ENCODE measurements at regions not wholly inside any gene's neighbourhood (a gene's known extent, or its start where the extent isn't known, plus 50 kb on each side); places are given as distances from the start of the nearest gene placed in this dataset.

GRCh38 chr16:54465063-54465462 is 178.5 kb upstream of the IRX3 start:
- DNase-seq (ENCODE audit: low read depth, low spot score): no peak
- no peak for TF ChIP-seq SUZ12 (IDR thresholded peaks at IDR 0.05; ENCODE audit: extremely low read depth, insufficient read depth, insufficient read length)
- no peak for TF ChIP-seq YY1 (IDR thresholded peaks at IDR 0.05; ENCODE audit: insufficient read depth, insufficient read length)
- TF ChIP-seq ZNF274 (IDR thresholded peaks at IDR 0.05; ENCODE audit: low read depth, low read length): no peak

GRCh38 chr16:54462771-54463170 is 176.2 kb upstream of the IRX3 start:
- Histone ChIP-seq H3K36me3 (ENCODE audit: insufficient read depth, insufficient read length, low read length) (no peaks in the 10 kb centered on the region), H3K27me3 (ENCODE audit: insufficient read depth, insufficient read length) (no peaks in the 10 kb centered on the region), H3K4me3 (ENCODE audit: insufficient read length, low read depth) (no peak overlapping the region), H3K9me3 (ENCODE audit: insufficient read depth, low read length) (peaks cover 13% of the 10 kb centered on the region), H3K9ac (ENCODE audit: insufficient read length, low read depth) (no peak overlapping the region), H3K4me1 (ENCODE audit: insufficient read depth, insufficient read length) (peaks cover 6% of the 10 kb centered on the region)
- TF ChIP-seq YY1 (IDR thresholded peaks at IDR 0.05; ENCODE audit: insufficient read depth, insufficient read length) (no peak), SUZ12 (IDR thresholded peaks at IDR 0.05; ENCODE audit: extremely low read depth, insufficient read depth, insufficient read length) (no peak), ZNF274 (IDR thresholded peaks at IDR 0.05; ENCODE audit: low read depth, low read length) (no peak)
- DNase-seq (ENCODE audit: low read depth, low spot score): no peak

More at GRCh38 chr16:54465063-54465462, 178.5 kb upstream of the IRX3 start:
- peaks cover 13% of the 10 kb centered on the region for H3K9me3 ChIP-seq (ENCODE audit: insufficient read depth, low read length)
- H3K4me1 ChIP-seq (ENCODE audit: insufficient read depth, insufficient read length): peaks cover 6% of the 10 kb centered on the region
- H3K27me3 ChIP-seq (ENCODE audit: insufficient read depth, insufficient read length): no peaks in the 10 kb centered on the region
- no peak overlapping the region for H3K9ac ChIP-seq (ENCODE audit: insufficient read length, low read depth)
- H3K36me3 ChIP-seq (ENCODE audit: insufficient read depth, insufficient read length, low read length): no peaks in the 10 kb centered on the region
- no peak overlapping the region for H3K4me3 ChIP-seq (ENCODE audit: insufficient read length, low read depth)

DNA sequence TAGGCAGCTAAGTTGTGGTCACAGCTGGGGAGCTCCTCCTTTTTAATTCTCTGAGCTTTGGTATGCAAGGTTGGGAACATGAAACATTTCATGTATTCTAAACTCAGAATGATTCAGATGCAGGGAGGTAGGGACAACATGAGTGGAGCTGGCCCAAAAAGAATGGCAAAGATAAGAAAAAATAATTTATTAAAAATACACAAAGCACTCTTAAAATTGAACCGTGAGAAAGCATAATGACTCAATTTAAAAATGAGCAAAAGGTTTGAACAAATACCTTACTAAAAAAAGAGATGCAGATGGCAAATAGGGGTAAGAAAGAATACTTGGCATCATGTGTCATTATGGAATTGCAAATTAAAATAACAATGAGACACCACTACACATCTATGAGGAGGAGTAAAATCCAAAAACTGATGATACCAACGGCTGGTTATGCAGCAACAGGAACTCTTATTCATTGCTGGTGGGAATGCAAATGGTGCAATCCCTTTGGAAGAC is 175.6 kb upstream of the IRX3 start:
- Histone ChIP-seq H3K27me3 (ENCODE audit: insufficient read depth, insufficient read length) (no peaks in the 10 kb centered on the region), H3K36me3 (ENCODE audit: insufficient read depth, insufficient read length, low read length) (no peaks in the 10 kb centered on the region), H3K4me3 (ENCODE audit: insufficient read length, low read depth) (no peak overlapping the region), H3K4me1 (ENCODE audit: insufficient read depth, insufficient read length) (peaks cover 6% of the 10 kb centered on the region), H3K9ac (ENCODE audit: insufficient read length, low read depth) (no peak overlapping the region), H3K9me3 (ENCODE audit: insufficient read depth, low read length) (peaks cover 13% of the 10 kb centered on the region)
- no peak for DNase-seq (ENCODE audit: low read depth, low spot score)
- TF ChIP-seq ZNF274 (IDR thresholded peaks at IDR 0.05; ENCODE audit: low read depth, low read length): no peak
- no peak for TF ChIP-seq SUZ12 (IDR thresholded peaks at IDR 0.05; ENCODE audit: extremely low read depth, insufficient read depth, insufficient read length)
- no peak for TF ChIP-seq YY1 (IDR thresholded peaks at IDR 0.05; ENCODE audit: insufficient read depth, insufficient read length)

DNA sequence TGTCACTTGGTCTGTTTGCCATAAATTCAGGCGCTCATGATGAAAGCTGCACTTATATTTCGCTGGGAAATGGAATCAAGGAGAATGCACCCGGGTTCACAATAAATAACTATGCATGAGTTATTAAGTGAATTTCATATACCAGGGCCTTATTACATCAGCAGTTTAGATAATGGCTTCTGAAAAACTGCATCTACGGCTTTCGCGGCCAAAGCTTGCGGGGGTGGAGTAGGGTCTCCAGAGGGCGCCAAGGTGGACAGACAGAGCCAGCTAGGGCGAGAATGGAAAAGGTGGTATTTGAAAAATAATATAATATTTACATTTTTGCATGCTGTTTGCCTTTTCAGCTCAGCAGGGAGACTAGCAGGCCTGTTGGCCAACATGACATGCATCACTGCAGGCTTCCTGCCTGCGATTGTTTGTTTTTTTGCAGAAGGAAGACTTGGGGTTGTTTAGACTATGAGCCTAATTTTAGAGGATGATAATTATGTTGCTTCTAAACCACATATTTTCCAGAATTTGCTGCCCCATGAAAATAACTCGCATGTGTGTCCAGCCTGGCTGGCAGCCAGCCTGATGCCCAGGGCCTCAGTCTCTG is 173.8 kb upstream of the IRX3 start:
- H3K4me1 ChIP-seq (ENCODE audit: insufficient read depth, insufficient read length): no peaks in the 10 kb centered on the region
- TF ChIP-seq YY1 (IDR thresholded peaks at IDR 0.05; ENCODE audit: insufficient read depth, insufficient read length) (no peak), ZNF274 (IDR thresholded peaks at IDR 0.05; ENCODE audit: low read depth, low read length) (no peak), SUZ12 (IDR thresholded peaks at IDR 0.05; ENCODE audit: extremely low read depth, insufficient read depth, insufficient read length) (no peak)
- peaks cover 11% of the 10 kb centered on the region for H3K9me3 ChIP-seq (ENCODE audit: insufficient read depth, low read length)
- no peaks in the 10 kb centered on the region for H3K36me3 ChIP-seq (ENCODE audit: insufficient read depth, insufficient read length, low read length)
- H3K4me3 ChIP-seq (ENCODE audit: insufficient read length, low read depth): no peak overlapping the region
- H3K27me3 ChIP-seq (ENCODE audit: insufficient read depth, insufficient read length): no peaks in the 10 kb centered on the region
- DNase-seq (ENCODE audit: low read depth, low spot score): no peak
- no peak overlapping the region for H3K9ac ChIP-seq (ENCODE audit: insufficient read length, low read depth)

GRCh38 chr16:54459509-54460262 is 173.1 kb upstream of the IRX3 start:
- H3K36me3 ChIP-seq (ENCODE audit: insufficient read depth, insufficient read length, low read length): no peaks in the 10 kb centered on the region
- peaks cover 5% of the 10 kb centered on the region for H3K4me1 ChIP-seq (ENCODE audit: insufficient read depth, insufficient read length)
- no peak overlapping the region for H3K4me3 ChIP-seq (ENCODE audit: insufficient read length, low read depth)
- TF ChIP-seq YY1 (IDR thresholded peaks at IDR 0.05; ENCODE audit: insufficient read depth, insufficient read length) (no peak), ZNF274 (IDR thresholded peaks at IDR 0.05; ENCODE audit: low read depth, low read length) (no peak), SUZ12 (IDR thresholded peaks at IDR 0.05; ENCODE audit: extremely low read depth, insufficient read depth, insufficient read length) (no peak)
- no peak for DNase-seq (ENCODE audit: low read depth, low spot score)
- no peak overlapping the region for H3K9ac ChIP-seq (ENCODE audit: insufficient read length, low read depth)
- no peaks in the 10 kb centered on the region for H3K27me3 ChIP-seq (ENCODE audit: insufficient read depth, insufficient read length)
- peaks cover 4% of the 10 kb centered on the region for H3K9me3 ChIP-seq (ENCODE audit: insufficient read depth, low read length)

DNA sequence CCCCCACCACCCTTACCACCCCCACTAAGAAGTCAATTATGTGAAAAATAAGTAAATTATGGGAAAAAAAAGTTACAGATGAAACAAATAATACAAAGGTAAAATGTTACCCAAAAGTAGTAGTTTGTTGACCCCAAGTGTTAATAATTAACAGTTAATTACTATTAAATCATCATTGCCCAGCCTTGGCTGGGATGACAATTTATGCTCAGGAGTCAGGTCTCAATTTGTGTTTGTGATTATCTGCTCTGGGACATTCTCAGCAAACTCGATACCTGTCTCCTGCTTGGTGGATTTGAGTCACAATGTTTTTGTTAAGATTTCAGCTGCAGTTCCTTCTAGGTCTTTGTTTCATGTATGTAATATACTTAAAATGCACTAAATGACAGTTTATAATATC is 172.3 kb upstream of the IRX3 start:
- TF ChIP-seq ZNF274 (IDR thresholded peaks at IDR 0.05; ENCODE audit: low read depth, low read length) (no peak), YY1 (IDR thresholded peaks at IDR 0.05; ENCODE audit: insufficient read depth, insufficient read length) (no peak), SUZ12 (IDR thresholded peaks at IDR 0.05; ENCODE audit: extremely low read depth, insufficient read depth, insufficient read length) (no peak)
- H3K9ac ChIP-seq (ENCODE audit: insufficient read length, low read depth): no peak overlapping the region

GRCh38 chr16:54456291-54456690 is 169.7 kb upstream of the IRX3 start:
- no peaks in the 10 kb centered on the region for H3K36me3 ChIP-seq (ENCODE audit: insufficient read depth, insufficient read length, low read length)
- TF ChIP-seq SUZ12 (IDR thresholded peaks at IDR 0.05; ENCODE audit: extremely low read depth, insufficient read depth, insufficient read length) (no peak), ZNF274 (IDR thresholded peaks at IDR 0.05; ENCODE audit: low read depth, low read length) (no peak), YY1 (IDR thresholded peaks at IDR 0.05; ENCODE audit: insufficient read depth, insufficient read length) (no peak)
- H3K9me3 ChIP-seq (ENCODE audit: insufficient read depth, low read length): no peaks in the 10 kb centered on the region
- H3K4me1 ChIP-seq (ENCODE audit: insufficient read depth, insufficient read length): peaks cover 5% of the 10 kb centered on the region
- H3K4me3 ChIP-seq (ENCODE audit: insufficient read length, low read depth): no peak overlapping the region
- H3K27me3 ChIP-seq (ENCODE audit: insufficient read depth, insufficient read length): no peaks in the 10 kb centered on the region
- no peak overlapping the region for H3K9ac ChIP-seq (ENCODE audit: insufficient read length, low read depth)
- no peak for DNase-seq (ENCODE audit: low read depth, low spot score)

More for the DNA sequence above, 172.3 kb upstream of the IRX3 start:
- no peaks in the 10 kb centered on the region; the same call in 1 of the 2 replicates for H3K9me3 ChIP-seq (ENCODE audit: insufficient read depth, low read length)
- no peaks in the 10 kb centered on the region for H3K36me3 ChIP-seq (ENCODE audit: insufficient read depth, insufficient read length, low read length)
- H3K27me3 ChIP-seq (ENCODE audit: insufficient read depth, insufficient read length): no peaks in the 10 kb centered on the region
- H3K4me3 ChIP-seq (ENCODE audit: insufficient read length, low read depth): no peak overlapping the region
- H3K4me1 ChIP-seq (ENCODE audit: insufficient read depth, insufficient read length): peaks cover 5% of the 10 kb centered on the region
- no peak for DNase-seq (ENCODE audit: low read depth, low spot score)

Measured in NT2/D1 (cell line).